Esophagus squamous epithelium (tissue), 5 donors: ENCODE measurements at regions not wholly inside any gene's neighbourhood (a gene's known extent, or its start where the extent isn't known, plus 50 kb on each side); places are given as distances from the start of the nearest gene placed in this dataset.

Source experiments
- DNase-seq: peaks from one replicate; lab custom pipeline; 2025; lab: John Stamatoyannopoulos, UW
- H3K27ac ChIP-seq, 4 donors: fragments of 200-600 bp; sonication (generic); one replicate each; pipeline ENCODE4 v1.5.1; 2016 to 2019; ENCODE audit warnings: mild to moderate bottlenecking in 1 of 4
- H3K27me3 ChIP-seq, 4 donors: fragments of 200-600 bp; sonication (generic); 1 replicate in 3 of 4; 2 replicates in 1 of 4; pipeline versions ENCODE4 v1.5.1 to v1.6.0; 2017 to 2021; ENCODE audit warnings: antibody characterized with exemption in 1 of 4
- H3K36me3 ChIP-seq, 3 donors: fragments of 200-600 bp; sonication (generic); one replicate each; pipeline ENCODE4 v1.5.1; 2016 to 2019
- H3K4me1 ChIP-seq, 3 donors: fragments of 200-600 bp; sonication (generic); one replicate each; pipeline ENCODE4 v1.5.1; 2017 to 2019
- H3K4me3 ChIP-seq, 4 donors: fragments of 200-600 bp; sonication (generic); 1 replicate in 3 of 4; 2 replicates in 1 of 4; pipeline ENCODE4 v1.5.1; 2016 to 2019; ENCODE audit warnings: mild to moderate bottlenecking in 2 of 4, moderate library complexity in 1 of 4
- H3K9me3 ChIP-seq, 3 donors: fragments of 200-600 bp; sonication (generic); one replicate each; pipeline ENCODE4 v1.5.1; 2016 to 2019
- POLR2A ChIP-seq, 4 donors: fragments of 450-650 bp; IDR thresholded peaks; one replicate each; pipeline ENCODE4 v1.6.1; 2017; ENCODE audit warnings: antibody characterized with exemption in 4 of 4, mild to moderate bottlenecking in 4 of 4, moderate library complexity in 3 of 4
- WGBS, 2 donors: methylation state at CpG; one replicate each; pipeline ENCODE4 v1.1.5; 2018; 5-methylcytosine and 5-hydroxymethylcytosine counted together
- intact Hi-C: fragments of 100-400 bp; cut with DNase I; formaldehyde crosslinking; loops from one replicate; pipeline ENCODE4 v1.15.0; 2022
- TF ChIP-seq, protein P1 (sequence below), 6 experiments: fragments of 450-650 bp in 4 of 6; fragments of 200-600 bp in 2 of 6; sonication (generic) in 2 of 6; IDR thresholded peaks; one replicate each; pipeline ENCODE4 v1.5.1; 2016 to 2019; ENCODE audit warnings: antibody characterized with exemption in 6 of 6, mild to moderate bottlenecking in 4 of 6, moderate library complexity in 4 of 6
- donor health status: DM: yes; HTN: yes; CAD: no.

GRCh38 chr17:71938340-71939010 is 182.3 kb upstream of the SOX9 start:
- Histone ChIP-seq H3K4me3 (no peak overlapping the region), H3K9me3 (no peaks in the 10 kb centered on the region), H3K36me3 (no peaks in the 10 kb centered on the region), H3K4me1 (no peaks in the 10 kb centered on the region), H3K27me3 (no peaks in the 10 kb centered on the region), H3K27ac (no peak overlapping the region)
- intact Hi-C loops, result no loop called here
- 78 to 85% methylated on average over 9 of the region's 9 CpGs for WGBS, 2 donors
- no peak for DNase-seq
- TF ChIP-seq, protein P1, sequence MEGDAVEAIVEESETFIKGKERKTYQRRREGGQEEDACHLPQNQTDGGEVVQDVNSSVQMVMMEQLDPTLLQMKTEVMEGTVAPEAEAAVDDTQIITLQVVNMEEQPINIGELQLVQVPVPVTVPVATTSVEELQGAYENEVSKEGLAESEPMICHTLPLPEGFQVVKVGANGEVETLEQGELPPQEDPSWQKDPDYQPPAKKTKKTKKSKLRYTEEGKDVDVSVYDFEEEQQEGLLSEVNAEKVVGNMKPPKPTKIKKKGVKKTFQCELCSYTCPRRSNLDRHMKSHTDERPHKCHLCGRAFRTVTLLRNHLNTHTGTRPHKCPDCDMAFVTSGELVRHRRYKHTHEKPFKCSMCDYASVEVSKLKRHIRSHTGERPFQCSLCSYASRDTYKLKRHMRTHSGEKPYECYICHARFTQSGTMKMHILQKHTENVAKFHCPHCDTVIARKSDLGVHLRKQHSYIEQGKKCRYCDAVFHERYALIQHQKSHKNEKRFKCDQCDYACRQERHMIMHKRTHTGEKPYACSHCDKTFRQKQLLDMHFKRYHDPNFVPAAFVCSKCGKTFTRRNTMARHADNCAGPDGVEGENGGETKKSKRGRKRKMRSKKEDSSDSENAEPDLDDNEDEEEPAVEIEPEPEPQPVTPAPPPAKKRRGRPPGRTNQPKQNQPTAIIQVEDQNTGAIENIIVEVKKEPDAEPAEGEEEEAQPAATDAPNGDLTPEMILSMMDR (IDR thresholded peaks at IDR 0.05), result no peak

DNA sequence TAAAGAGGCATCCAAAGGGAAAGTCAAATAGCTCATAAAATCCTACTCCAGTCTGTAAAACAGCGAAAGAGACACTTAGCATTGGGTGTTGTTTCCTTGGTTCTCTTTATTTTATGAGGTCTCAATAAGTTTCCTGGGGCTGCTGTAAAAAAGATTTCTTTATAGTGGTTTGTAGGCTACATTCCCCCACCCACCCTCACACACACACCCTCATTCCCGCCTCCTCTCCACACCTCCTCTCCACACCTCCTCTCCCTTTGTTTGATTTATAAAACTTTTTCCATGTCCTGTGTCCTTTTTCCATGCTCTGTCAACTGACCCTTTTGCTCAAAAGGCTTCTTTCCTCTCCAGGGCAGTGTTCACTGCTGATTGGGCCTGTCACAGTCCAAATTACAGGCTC is 178.9 kb upstream of the SOX9 start:
- DNase-seq, result no peak
- intact Hi-C loops, result no loop called here
- Histone ChIP-seq H3K27me3 (no peaks in the 10 kb centered on the region), H3K36me3 (no peaks in the 10 kb centered on the region), H3K4me3 (no peak overlapping the region), H3K4me1 (no peaks in the 10 kb centered on the region), H3K27ac (no peak overlapping the region), H3K9me3 (no peaks in the 10 kb centered on the region)
- TF ChIP-seq, protein P1 (IDR thresholded peaks at IDR 0.05), result no peak
- TF ChIP-seq POLR2A (IDR thresholded peaks at IDR 0.05), result no peak
- WGBS, 2 donors, result 88 to 92% methylated on average over 2 of the region's 2 CpGs

GRCh38 chr17:71942626-71943025 is 178.2 kb upstream of the SOX9 start:
- no peaks in the 10 kb centered on the region for H3K36me3 ChIP-seq
- 52 to 56% methylated on average over 3 of the region's 3 CpGs for WGBS, 2 donors
- intact Hi-C loops, result no loop called here
- H3K27ac ChIP-seq, result no peak overlapping the region
- no peaks in the 10 kb centered on the region for H3K4me1 ChIP-seq
- TF ChIP-seq, protein P1 (IDR thresholded peaks at IDR 0.05), result no peak
- TF ChIP-seq POLR2A (IDR thresholded peaks at IDR 0.05), result no peak
- H3K9me3 ChIP-seq, result no peaks in the 10 kb centered on the region
- no peaks in the 10 kb centered on the region for H3K27me3 ChIP-seq
- H3K4me3 ChIP-seq, result no peak overlapping the region
- DNase-seq, result no peak

DNA sequence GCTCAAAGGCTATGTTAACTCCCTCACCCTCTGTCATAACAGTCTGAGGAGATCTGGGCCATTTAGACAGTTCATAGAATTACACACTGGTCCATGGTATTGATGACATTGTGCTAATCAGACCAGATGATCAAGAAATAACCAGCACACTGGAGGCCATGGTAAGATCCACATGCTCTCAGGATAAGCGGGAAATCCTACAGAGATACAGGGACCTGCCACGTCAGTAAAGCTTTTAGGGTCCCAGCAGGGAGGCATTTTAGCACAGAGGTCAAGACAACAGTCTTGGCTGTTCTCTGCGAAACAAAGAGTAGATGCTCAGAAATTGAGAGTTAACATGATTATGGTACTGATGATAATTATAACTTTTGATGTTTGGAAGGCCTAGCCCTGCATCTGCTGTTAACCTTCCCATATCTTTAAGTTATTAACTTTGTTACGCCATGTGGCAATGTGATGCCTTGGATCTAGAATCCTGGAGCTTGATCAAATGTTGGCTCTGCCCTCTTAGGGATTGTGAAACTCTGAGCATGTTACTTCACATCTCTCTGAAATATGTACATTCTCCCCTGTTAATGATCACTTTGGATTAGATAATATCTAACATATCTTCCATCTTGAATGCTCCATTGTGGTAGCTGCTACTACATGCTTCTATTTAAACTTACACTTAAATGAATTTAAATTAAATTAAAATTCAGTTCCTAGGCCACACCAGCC is 172.0 kb upstream of the SOX9 start:
- intact Hi-C loops, result no loop called here
- no peaks in the 10 kb centered on the region for H3K9me3 ChIP-seq
- H3K36me3 ChIP-seq, result no peaks in the 10 kb centered on the region
- 73 to 80% methylated on average over 4 of the region's 4 CpGs for WGBS, 2 donors
- no peak for DNase-seq
- no peaks in the 10 kb centered on the region for H3K4me1 ChIP-seq
- no peaks in the 10 kb centered on the region for H3K27me3 ChIP-seq
- TF ChIP-seq, protein P1 (IDR thresholded peaks at IDR 0.05), result no peak
- TF ChIP-seq POLR2A (IDR thresholded peaks at IDR 0.05), result no peak
- H3K27ac ChIP-seq, result no peak overlapping the region
- H3K4me3 ChIP-seq, result no peak overlapping the region

DNA sequence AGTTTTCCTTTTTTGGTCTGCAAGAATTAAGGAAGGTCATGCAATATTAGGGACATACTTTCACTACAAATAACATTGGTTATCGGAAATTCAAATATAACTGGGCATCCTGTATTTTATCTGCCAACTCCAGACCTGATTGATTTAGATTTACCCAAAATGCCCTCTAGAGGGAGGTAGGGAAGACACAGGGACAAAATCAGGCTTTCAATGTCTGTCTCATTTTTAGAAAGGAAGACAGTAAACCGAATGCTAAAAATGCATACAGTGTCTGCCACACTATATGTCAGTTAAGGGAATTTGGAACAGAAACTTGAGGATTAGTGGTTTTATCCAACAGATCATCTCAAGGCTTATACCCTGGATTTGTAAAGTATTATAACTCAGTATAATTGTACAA is 161.7 kb upstream of the SOX9 start:
- Histone ChIP-seq H3K4me1 (no peaks in the 10 kb centered on the region), H3K4me3 (no peak overlapping the region), H3K9me3 (no peaks in the 10 kb centered on the region), H3K36me3 (no peaks in the 10 kb centered on the region), H3K27me3 (no peaks in the 10 kb centered on the region), H3K27ac (no peak overlapping the region)
- intact Hi-C loops, result loop anchor here (10.0 kb wide), 1 partner anchor 46 kb away; no protein-coding TSS in a partner anchor
- no peak for DNase-seq
- TF ChIP-seq POLR2A (IDR thresholded peaks at IDR 0.05), result no peak
- TF ChIP-seq, protein P1 (IDR thresholded peaks at IDR 0.05), result peak in 4 of 6 experiments; percentile 25 to 60 (median 31)
- WGBS, 2 donors, result 59 to 63% methylated on average over 2 of the region's 2 CpGs
